ENCODE measurements at regions not wholly inside any gene's neighbourhood (a gene's known extent, or its start where the extent isn't known, plus 50 kb on each side); places are given as distances from the start of the nearest gene placed in this dataset.

DNA sequence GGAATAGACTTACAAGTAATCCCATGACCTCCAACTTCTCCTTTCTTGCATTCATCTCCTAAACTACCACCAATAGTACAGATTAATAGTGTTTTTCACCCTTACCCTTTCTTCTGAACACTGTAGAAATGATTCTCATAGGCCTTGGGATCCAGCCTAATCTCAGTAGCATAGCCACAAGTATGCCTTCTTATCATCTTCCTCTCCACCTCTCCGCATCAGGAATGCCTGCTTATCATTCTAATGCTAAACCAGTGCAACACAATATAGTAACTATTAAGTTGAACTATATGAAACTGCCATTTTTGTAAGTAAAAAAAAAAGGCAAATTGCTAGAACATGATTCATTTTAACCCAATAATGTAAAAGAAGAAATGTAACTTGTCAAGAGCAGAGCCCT lies 79.5 kb upstream of the IL2 start:
- TF ChIP-seq, protein P1, sequence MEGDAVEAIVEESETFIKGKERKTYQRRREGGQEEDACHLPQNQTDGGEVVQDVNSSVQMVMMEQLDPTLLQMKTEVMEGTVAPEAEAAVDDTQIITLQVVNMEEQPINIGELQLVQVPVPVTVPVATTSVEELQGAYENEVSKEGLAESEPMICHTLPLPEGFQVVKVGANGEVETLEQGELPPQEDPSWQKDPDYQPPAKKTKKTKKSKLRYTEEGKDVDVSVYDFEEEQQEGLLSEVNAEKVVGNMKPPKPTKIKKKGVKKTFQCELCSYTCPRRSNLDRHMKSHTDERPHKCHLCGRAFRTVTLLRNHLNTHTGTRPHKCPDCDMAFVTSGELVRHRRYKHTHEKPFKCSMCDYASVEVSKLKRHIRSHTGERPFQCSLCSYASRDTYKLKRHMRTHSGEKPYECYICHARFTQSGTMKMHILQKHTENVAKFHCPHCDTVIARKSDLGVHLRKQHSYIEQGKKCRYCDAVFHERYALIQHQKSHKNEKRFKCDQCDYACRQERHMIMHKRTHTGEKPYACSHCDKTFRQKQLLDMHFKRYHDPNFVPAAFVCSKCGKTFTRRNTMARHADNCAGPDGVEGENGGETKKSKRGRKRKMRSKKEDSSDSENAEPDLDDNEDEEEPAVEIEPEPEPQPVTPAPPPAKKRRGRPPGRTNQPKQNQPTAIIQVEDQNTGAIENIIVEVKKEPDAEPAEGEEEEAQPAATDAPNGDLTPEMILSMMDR (conservative IDR thresholded peaks at IDR 0.05; ENCODE audit: low read length): no peak
- no peak for TF ChIP-seq EZH2phosphoT487 (IDR thresholded peaks at IDR 0.05; ENCODE audit: borderline replicate concordance, low read depth, low read length)

Measured in OCI-LY7 (cell line).